ENCODE measurements at regions not wholly inside any gene's neighbourhood (a gene's known extent, or its start where the extent isn't known, plus 50 kb on each side); places are given as distances from the start of the nearest gene placed in this dataset.

DNA sequence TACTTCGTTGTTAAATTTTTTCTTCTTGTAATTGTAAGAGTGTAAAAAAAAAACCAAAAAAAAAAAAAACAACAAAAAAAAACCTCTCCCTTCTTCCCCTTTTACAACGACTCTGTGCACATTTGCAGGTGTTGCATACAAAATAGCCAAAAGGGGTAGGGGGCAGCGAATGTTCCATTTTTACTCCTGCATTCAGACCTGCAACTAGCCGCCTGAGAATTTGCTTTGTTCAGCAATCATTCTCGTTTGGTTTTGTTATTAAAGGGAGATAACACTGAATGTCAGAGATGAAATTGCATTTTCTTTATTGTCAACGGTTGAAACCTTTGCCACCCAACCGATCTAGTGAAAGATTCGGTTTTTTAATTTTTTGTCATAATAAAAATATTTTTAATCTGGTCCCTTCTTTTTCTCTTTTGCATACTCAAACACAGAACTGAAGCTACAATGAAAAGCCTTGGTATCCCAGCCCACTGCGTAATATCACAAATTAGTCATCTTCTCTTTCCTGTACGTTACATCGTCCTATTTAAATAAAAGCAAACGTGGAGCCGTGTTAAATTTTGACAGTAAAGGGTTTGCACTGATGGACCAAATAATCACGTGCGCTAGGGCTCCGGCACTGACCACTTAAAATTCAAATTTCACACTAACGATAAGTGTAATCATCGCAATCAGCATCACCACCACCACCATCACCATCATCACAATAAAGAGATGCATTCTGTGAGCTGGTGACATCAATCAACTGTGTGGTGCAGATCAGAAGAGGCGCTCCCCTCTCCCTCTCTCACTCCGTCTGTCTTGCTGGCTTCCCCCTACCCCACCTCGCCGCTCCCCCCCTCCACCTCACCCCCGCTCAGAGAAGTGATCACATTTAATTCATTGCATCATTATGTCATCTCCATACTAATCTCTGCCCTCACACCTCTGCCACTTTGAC, 406.2 kb upstream of the PSMD7 start:
- no peaks in the 10 kb centered on the region for H3K36me3 ChIP-seq
- intact Hi-C loops (cut with DNase I; ENCODE audit: low total_unique reads), result no loop called here
- H3K4me1 ChIP-seq, result peaks cover 0 to 7% (median 0%) of the 10 kb centered on the region in 4 donors
- peaks cover 60% of the 10 kb centered on the region for H3K27me3 ChIP-seq
- TF ChIP-seq CTCF (IDR thresholded peaks at IDR 0.05) (no peak), POLR2AphosphoS5 (IDR thresholded peaks at IDR 0.05) (no peak)
- no peak for DNase-seq
- peak overlapping the region in 1 of 4 donors; percentile 15 for H3K27ac ChIP-seq
- in situ Hi-C loops (cut with MboI; ENCODE audit: low pct_ligation_motif_present in 1 of 4, low pct_unique_long_range_greater_than_20kb in 1 of 4, low sequenced_read_pairs in 3 of 4), result loop anchor here in 1 of 4 donors (25.0 kb wide), 1 partner anchor 1403 kb away; no protein-coding TSS in a partner anchor
- no peak overlapping the region for H3K4me3 ChIP-seq
- H3K9me3 ChIP-seq, result no peaks in the 10 kb centered on the region
- WGBS, 2 donors (ENCODE audit: low coverage in 1 of 2), result 28 to 31% methylated on average over 23 of the region's 23 CpGs

GRCh38 chr16:73888840-73889490, 407.6 kb upstream of the PSMD7 start:
- Histone ChIP-seq H3K36me3 (no peaks in the 10 kb centered on the region), H3K27ac (peak overlapping the region in 1 of 4 donors; percentile 27), H3K4me3 (no peak overlapping the region), H3K9me3 (no peaks in the 10 kb centered on the region), H3K4me1 (peaks cover 0 to 7% (median 0%) of the 10 kb centered on the region in 4 donors), H3K27me3 (peaks cover 71% of the 10 kb centered on the region)
- 67 to 69% methylated on average over 1 to 13 of the region's 13 CpGs for WGBS, 2 donors (ENCODE audit: low coverage in 1 of 2)
- DNase-seq, result no peak
- intact Hi-C loops (cut with DNase I; ENCODE audit: low total_unique reads), result no loop called here
- in situ Hi-C loops (cut with MboI; ENCODE audit: low pct_ligation_motif_present in 1 of 4, low pct_unique_long_range_greater_than_20kb in 1 of 4, low sequenced_read_pairs in 3 of 4), result loop anchor here in 1 of 4 donors (25.0 kb wide), 1 partner anchor 1402 kb away; no protein-coding TSS in a partner anchor
- TF ChIP-seq EP300 (IDR thresholded peaks at IDR 0.05; ENCODE audit: low read depth) (no peak), CTCF (IDR thresholded peaks at IDR 0.05) (no peak), POLR2A (IDR thresholded peaks at IDR 0.05) (no peak), POLR2AphosphoS5 (IDR thresholded peaks at IDR 0.05) (no peak)

DNA sequence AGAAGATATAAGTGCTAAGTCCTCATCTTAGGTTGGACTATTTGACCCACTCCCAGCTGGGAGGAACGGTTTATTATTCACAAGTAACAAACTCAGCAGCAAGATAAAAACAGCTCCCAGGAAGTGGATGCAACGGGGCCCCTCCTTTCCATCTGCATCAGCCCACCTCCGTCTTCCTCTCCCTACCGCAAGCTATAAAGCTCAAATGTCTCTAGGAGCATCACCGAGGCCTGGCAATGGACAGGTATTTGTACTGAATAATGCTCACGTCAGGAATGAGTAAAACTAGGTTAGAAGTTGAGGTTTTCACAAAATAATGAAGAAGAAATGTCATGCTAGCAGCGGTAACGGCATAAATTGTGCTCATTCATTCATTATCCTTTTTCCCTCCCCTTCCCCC, 408.7 kb upstream of the PSMD7 start:
- Histone ChIP-seq H3K36me3 (no peaks in the 10 kb centered on the region), H3K27me3 (peaks cover 71% of the 10 kb centered on the region), H3K27ac (no peak overlapping the region), H3K9me3 (no peaks in the 10 kb centered on the region), H3K4me1 (peaks cover 0 to 7% (median 0%) of the 10 kb centered on the region in 4 donors), H3K4me3 (no peak overlapping the region)
- intact Hi-C loops (cut with DNase I; ENCODE audit: low total_unique reads), result no loop called here
- in situ Hi-C loops (cut with MboI; ENCODE audit: low pct_ligation_motif_present in 1 of 4, low pct_unique_long_range_greater_than_20kb in 1 of 4, low sequenced_read_pairs in 3 of 4), result loop anchor here in 1 of 4 donors (25.0 kb wide), 1 partner anchor 1401 kb away; no protein-coding TSS in a partner anchor
- TF ChIP-seq POLR2A (IDR thresholded peaks at IDR 0.05) (no peak), CTCF (IDR thresholded peaks at IDR 0.05) (no peak), POLR2AphosphoS5 (IDR thresholded peaks at IDR 0.05) (no peak), EP300 (IDR thresholded peaks at IDR 0.05; ENCODE audit: low read depth) (no peak)
- 56 to 70% methylated on average over 8 of the region's 8 CpGs for WGBS, 2 donors (ENCODE audit: low coverage in 1 of 2)
- DNase-seq, result no peak

GRCh38 chr16:73886426-73886825, 410.2 kb upstream of the PSMD7 start:
- in situ Hi-C loops (cut with MboI; ENCODE audit: low pct_ligation_motif_present in 1 of 4, low pct_unique_long_range_greater_than_20kb in 1 of 4, low sequenced_read_pairs in 3 of 4) (loop anchor here in 1 of 4 donors (25.0 kb wide), 1 partner anchor 1399 kb away; no protein-coding TSS in a partner anchor), intact Hi-C loops (cut with DNase I; ENCODE audit: low total_unique reads) (no loop called here)
- peaks cover 0 to 7% (median 0%) of the 10 kb centered on the region in 4 donors for H3K4me1 ChIP-seq
- H3K4me3 ChIP-seq, result no peak overlapping the region
- H3K9me3 ChIP-seq, result no peaks in the 10 kb centered on the region
- WGBS, 2 donors (ENCODE audit: low coverage in 1 of 2), result 86 to 88% methylated on average over 10 of the region's 10 CpGs
- TF ChIP-seq CTCF (IDR thresholded peaks at IDR 0.05) (no peak), EP300 (IDR thresholded peaks at IDR 0.05; ENCODE audit: low read depth) (no peak), POLR2AphosphoS5 (IDR thresholded peaks at IDR 0.05) (no peak), POLR2A (IDR thresholded peaks at IDR 0.05) (no peak)
- H3K27ac ChIP-seq, result no peak overlapping the region
- H3K36me3 ChIP-seq, result no peaks in the 10 kb centered on the region
- peaks cover 62% of the 10 kb centered on the region for H3K27me3 ChIP-seq
- DNase-seq, result no peak
